Central memory CD4-positive, alpha-beta T cell (primary cell): ENCODE measurements at regions not wholly inside any gene's neighbourhood (a gene's known extent, or its start where the extent isn't known, plus 50 kb on each side); places are given as distances from the start of the nearest gene placed in this dataset.

Experiments
- DNase-seq: peaks from one replicate; pipeline ENCODE4 v3.0.0; 2022

DNA sequence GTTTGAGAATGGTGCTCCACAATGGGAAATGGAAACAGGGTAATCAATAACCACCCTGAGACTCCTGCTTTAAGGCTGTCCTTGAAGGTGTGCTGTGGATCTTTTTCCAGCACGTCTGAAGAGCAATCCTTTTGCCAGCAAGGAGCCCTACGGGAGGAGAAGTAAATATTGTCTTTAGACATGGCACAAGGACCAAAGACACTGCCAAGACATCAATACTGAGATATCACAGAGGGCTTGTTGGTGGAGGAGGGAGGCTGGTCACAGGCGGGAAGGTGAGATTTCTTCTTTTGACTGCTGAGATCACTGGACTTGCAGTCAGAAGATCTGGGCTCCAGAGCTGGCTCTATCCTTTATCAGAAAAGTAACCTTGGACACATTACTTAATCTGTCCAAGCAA lies 135.0 kb upstream of the ZNF462 start:
- DNase-seq: no peak

DNA sequence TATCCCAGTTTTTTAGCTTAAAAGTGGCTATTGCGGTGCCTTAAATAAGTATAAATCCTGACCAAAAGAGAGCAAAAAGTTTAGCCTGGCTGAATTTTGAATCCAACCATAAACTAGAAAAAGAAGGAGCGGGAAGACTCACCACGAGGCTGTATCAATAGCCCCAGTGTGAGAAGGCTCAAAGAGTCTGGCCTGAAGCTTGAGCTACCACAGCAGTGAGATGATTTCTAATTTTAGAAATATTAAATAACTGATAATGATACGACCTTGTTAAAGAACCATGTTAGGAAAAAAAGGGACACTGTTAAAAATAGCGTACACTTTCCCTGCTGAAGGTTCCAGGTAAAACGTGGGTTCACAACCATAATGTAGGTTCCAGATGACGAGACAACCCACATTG lies 134.1 kb upstream of the ZNF462 start:
- no peak for DNase-seq

DNA sequence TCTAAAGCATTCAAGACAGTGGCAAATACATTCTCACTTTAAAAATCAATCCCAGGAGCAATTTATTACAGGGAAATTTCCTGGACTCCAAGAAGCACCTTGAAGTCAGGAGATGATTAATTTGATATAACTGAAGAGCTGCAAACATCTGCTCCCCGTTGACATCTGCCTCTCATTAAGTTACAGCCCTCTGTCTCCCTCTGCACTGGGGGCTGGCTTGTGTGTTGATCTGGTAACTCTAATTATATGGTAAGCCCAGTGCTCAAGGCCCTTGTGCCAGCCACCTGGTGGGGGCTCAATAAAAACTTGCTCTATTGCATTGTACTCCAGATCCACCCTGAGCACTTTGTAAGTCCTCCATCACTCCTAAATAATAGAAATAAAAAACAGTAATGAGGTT lies 131.1 kb upstream of the ZNF462 start:
- no peak for DNase-seq

DNA sequence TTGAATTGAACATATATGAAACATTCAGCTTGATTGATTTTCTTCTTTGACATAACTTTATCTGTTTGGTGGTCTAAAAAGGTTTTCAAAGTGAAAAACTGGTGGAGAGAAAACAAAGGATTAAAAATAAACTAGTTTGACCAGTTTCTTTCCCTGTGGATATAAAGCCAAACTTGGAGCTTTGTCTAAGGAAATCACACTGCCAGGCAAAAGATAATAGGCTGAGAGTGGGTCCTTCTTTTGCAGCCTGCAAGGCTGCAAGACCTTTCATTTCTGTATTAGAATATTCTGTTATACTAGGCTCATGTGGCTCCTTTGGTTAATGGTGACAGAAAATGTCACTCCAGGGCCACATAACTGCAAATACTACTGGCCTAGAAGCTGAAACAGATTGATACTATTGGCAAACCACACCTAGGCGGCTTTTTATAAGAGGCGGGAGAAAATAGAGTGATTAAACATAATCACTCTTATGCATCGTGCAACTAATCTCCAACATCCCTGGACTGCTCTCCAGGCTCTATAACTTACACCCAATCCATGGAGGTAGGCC lies 129.1 kb upstream of the ZNF462 start:
- DNase-seq: no peak

DNA sequence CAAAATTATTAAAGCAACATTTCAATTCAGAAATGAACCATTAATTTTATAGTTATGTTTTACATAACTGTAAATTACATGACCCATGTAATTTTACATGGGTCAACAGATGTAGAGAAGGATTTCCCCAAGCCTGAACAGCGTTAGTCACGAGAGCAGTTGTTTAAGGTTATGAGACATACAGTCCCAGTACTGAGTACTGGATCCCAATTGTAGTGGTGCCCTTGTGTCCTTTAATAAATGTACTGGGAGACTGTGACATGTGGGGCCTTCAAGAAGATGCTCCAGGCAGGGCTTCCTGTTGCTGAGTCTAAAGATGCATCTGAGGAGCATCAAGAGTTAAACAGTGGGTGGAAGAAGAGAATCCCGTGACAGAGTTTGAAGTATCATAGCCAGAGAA lies 125.5 kb upstream of the ZNF462 start:
- DNase-seq: no peak

DNA sequence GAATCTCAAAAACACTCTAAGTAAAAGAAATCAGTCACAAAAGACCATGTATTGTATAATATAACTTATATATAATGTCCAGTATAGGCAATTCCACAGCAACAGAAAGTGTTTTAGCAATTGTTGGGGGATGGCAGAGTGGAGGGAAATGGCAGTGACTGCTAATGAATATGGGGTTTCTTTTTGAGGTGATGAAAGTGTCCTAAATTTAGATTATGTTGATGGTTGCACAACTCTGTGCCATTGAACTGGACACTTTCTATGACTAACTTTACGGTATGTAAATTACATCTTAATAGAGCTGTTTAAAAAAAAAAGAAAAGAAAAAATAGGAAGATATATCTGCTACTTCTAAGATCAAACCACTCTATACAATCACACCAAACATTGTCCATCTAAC lies 124.9 kb upstream of the ZNF462 start:
- DNase-seq: no peak

- DNase-seq: no peak
Measured at GRCh38 chr9:106745457-106745856, 117.5 kb upstream of the ZNF462 start.

DNA sequence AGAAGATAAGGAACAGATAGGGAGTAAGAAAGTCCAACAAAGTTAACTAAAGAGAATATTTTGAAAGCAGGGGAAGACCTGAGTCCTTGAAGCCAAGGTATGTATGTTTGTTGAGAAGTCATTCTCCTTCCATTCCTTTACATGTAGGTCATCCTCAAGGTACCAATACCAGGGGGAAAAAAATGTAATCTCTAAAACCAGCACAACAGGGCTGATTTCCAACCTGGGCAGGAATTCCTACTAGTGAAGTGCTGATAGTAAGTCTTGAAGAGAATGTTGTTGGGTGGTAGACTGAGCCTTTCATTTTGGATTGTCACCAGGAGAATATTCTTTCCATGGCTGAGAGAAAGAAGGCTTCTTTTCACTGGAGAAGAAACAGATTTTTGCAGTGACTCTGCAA lies 117.1 kb upstream of the ZNF462 start:
- no peak for DNase-seq

- DNase-seq: no peak
Measured at GRCh38 chr9:106751681-106752080, 111.3 kb upstream of the ZNF462 start.

GRCh38 chr9:106752581-106752980 lies 110.4 kb upstream of the ZNF462 start:
- DNase-seq: no peak

DNA sequence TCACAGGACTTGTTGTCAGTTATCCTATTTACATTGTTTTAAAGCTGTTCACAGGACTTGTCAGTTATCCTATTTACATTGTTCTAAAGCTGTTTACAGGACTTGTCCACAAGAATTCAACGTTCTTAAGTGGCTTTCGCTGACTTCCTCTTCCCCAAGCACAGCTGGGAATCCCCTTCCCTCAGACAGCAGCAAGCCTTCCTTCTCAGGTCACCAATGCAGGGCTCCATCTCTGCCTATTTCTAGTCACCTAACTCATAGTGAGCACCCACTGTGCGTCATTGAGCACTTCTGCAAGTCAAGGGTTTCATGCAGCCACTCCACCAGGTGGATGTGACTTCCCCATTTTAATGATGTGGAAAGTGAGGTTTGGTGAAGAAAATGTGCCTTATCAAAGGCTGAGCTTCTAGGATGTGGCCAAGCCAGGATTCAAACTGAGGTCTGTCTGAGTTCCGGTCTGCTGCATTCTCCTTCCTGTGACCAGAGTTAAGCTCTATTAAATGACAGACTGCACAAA lies 109.8 kb upstream of the ZNF462 start:
- DNase-seq: no peak

DNA sequence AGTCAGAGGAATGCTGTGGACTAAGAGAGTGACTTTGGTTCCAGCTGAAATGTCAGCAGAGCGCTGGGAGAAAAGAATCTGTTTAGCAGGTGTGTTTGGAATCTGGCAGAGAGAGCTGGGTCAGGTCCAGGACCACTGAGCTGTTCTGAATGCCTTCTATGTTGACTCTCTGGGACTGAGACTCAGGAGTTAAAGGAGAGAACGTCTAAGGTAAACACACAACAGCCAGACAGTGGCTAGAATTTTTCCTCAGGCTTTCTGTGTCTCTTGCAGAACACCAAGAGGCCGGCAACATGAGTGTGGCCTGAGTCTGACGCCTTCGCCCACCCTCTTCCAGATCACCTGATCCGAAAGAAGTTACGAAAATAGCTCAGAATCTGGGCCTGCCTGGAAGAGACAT lies 107.2 kb upstream of the ZNF462 start:
- no peak for DNase-seq

DNA sequence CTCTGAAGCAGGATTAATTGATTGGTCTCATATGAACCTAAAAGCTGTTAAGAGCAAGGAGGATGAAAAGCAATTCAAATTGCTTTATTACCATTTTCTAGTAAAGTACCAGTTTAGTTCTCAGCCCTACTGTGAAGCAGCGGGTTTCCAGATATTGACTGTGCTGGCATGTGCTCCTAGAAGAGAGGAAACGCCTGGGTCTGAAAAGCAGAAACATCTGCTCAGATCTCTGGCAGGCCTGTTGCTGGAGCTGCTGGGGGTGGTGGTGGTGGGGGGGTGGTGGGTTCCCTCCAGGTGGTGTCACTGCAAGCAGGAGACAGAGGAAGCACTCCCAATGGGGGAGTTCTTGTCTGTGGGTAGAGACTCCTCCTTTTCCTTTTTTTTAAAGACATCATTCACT lies 105.5 kb upstream of the ZNF462 start:
- DNase-seq: no peak

- no peak for DNase-seq
Measured at GRCh38 chr9:106758911-106759310, 104.1 kb upstream of the ZNF462 start.

- no peak for DNase-seq
Measured at GRCh38 chr9:106761493-106761892, 101.5 kb upstream of the ZNF462 start.

DNA sequence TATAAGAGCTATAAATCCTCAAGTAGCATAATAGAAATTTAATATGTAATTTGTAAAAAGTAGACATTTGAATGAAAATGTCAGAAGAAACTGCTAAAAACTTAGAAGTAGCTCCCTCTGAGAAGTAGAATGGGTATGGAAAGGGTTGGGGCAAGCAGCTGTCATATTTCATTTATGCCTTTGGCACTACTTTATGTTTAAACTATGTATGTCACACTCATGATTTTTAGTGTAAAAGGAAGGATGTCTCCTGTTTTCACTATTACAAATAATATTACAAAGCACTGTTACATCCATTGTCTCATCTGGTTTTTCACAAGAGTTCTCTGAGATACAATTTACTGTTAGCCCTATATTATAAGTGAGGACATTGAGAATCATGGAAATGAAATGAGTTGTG lies 96.3 kb upstream of the ZNF462 start:
- no peak for DNase-seq

DNA sequence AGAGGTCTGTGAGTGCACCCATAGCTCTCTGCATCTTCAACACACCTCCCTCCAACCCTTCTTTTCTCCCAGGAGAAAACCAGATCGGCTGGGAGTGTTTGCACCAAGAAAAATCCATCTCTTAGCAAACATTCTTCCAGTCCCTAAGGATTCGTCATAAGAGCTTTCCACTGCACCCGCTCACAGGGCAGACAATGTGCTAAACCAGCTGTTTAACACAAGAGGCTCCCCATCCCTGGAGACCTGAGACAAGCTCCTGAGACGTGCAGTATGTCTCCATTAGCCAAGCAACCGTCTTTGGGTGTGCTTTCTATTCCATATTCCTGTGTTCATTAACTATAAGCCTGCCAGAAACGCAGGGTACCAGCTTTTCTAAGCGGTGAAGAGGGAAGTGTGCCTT lies 93.6 kb upstream of the ZNF462 start:
- DNase-seq: no peak

DNA sequence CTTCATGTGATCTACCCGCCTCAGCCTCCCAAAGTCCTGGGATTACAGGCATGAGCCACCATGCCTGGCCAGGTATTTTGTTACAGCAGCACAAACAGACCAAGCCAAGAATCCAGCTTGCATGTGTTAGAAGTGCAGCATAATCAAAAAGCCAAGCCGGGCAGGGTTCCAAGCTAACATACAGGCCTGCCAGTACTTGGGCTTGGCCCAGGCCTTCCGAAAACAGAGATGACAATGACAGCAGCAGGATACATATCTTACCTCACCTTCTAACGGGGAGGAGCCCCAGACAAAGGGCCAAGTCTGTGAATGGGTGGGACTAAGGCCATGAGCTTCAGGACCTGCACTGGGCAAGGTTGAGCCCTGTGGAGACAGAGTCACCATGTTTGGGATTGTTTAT lies 91.4 kb upstream of the ZNF462 start:
- DNase-seq: no peak

DNA sequence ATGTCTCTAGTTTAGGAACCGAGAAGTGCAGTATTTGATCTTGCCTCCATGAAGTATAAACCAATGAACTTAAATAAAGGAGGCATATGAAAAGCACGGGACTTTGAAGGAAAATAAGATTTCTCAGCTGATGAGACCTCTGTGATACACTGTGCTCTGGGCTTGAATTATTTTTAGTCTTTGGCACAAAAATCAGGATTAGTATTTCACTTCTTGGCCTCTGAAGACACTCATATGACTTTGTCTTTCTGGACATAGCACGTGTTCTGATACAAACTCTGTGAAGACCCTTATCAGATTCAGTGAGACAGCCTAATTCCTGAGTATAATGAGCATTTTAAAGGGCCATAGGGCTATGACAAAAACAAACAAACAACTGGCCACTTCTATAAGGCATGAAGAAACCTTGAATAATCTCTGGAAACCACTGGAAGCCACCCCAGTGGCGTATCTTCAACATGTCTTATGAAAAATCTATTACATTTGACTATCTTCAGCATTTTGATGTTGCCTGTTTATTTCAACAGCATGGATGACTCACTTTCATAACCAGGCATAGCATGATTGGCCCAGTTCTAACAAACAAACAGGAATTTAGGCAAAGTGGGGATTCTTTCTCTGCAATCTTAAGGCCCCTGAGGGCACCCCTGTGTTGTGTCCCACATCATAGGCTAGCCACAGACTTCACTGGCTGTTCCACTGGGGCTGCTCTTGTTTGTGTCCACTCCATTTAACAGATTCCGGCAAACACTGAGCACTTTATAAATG lies 90.3 kb upstream of the ZNF462 start:
- no peak for DNase-seq

- no peak for DNase-seq
Measured at GRCh38 chr9:106773750-106774149, 89.2 kb upstream of the ZNF462 start.

- no peak for DNase-seq
Measured at GRCh38 chr9:106775960-106776359, 87.0 kb upstream of the ZNF462 start.

- no peak for DNase-seq
Measured at GRCh38 chr9:106779796-106780195, 83.2 kb upstream of the ZNF462 start.

GRCh38 chr9:106783121-106783520 lies 79.8 kb upstream of the ZNF462 start:
- DNase-seq: no peak

DNA sequence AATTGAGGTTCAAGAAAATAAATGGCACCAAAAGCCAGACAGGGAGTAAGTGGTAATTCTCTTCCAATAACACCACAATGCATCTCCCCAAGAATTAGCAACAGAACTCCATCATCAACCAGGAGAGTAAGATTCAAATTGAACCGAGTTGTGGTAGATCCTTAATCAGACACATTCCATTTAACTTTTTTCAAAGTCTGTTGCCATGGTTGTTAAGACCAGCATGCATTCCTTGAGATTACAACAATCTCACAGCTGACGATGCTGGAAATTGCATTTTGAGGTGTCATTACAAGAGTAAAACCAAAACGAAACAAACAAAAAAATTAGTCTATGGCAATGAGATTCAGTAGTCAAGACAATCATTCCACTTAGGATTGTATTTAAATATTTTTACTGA lies 78.9 kb upstream of the ZNF462 start:
- no peak for DNase-seq

- DNase-seq: no peak
Measured at GRCh38 chr9:106785200-106785599, 77.8 kb upstream of the ZNF462 start.
